ENCODE measurements at regions not wholly inside any gene's neighbourhood (a gene's known extent, or its start where the extent isn't known, plus 50 kb on each side); places are given as distances from the start of the nearest gene placed in this dataset.

- no peaks in the 10 kb centered on the region for H3K36me3 ChIP-seq
- no peak overlapping the region for H3K4me3 ChIP-seq (replicated peaks in 1 of 3)
- 78 to 92% methylated on average over 4 of the region's 4 CpGs for WGBS, 2 donors
- no peaks in the 10 kb centered on the region for H3K4me1 ChIP-seq
- no peak for TF ChIP-seq CTCF (IDR thresholded peaks at IDR 0.05)
- TF ChIP-seq POLR2A (IDR thresholded peaks at IDR 0.05) = no peak
- DNase-seq = no peak
- H3K27me3 ChIP-seq = no peaks in the 10 kb centered on the region
- no peaks in the 10 kb centered on the region for H3K9me3 ChIP-seq
- no peak overlapping the region for H3K27ac ChIP-seq
- intact Hi-C loops (cut with DNase I) = no loop called here
Measured at GRCh38 chr10:118966850-118967125, 62.7 kb upstream of the NANOS1 start.

GRCh38 chr10:118967160-118967559, 62.4 kb upstream of the NANOS1 start:
- Histone ChIP-seq H3K4me3 (replicated peaks in 1 of 3) (no peak overlapping the region), H3K36me3 (no peaks in the 10 kb centered on the region), H3K4me1 (no peaks in the 10 kb centered on the region), H3K27ac (no peak overlapping the region), H3K9me3 (no peaks in the 10 kb centered on the region), H3K27me3 (no peaks in the 10 kb centered on the region)
- DNase-seq = no peak
- intact Hi-C loops (cut with DNase I) = no loop called here
- WGBS, 2 donors = 61 to 68% methylated on average over 3 to 7 of the region's 7 CpGs
- no peak for TF ChIP-seq POLR2A (IDR thresholded peaks at IDR 0.05)
- TF ChIP-seq CTCF (IDR thresholded peaks at IDR 0.05) = no peak

GRCh38 chr10:118968060-118968459, 61.5 kb upstream of the NANOS1 start:
- 82 to 84% methylated on average over 7 to 8 of the region's 8 CpGs for WGBS, 2 donors
- TF ChIP-seq POLR2A (IDR thresholded peaks at IDR 0.05) (no peak), CTCF (IDR thresholded peaks at IDR 0.05) (no peak)
- no peak for DNase-seq
- no peaks in the 10 kb centered on the region for H3K36me3 ChIP-seq
- no peaks in the 10 kb centered on the region for H3K27me3 ChIP-seq
- H3K4me1 ChIP-seq = no peaks in the 10 kb centered on the region
- H3K4me3 ChIP-seq (replicated peaks in 1 of 3) = no peak overlapping the region
- intact Hi-C loops (cut with DNase I) = no loop called here
- H3K9me3 ChIP-seq = no peaks in the 10 kb centered on the region
- H3K27ac ChIP-seq = no peak overlapping the region

GRCh38 chr10:118968482-118968881, 61.0 kb upstream of the NANOS1 start:
- Histone ChIP-seq H3K27me3 (no peaks in the 10 kb centered on the region), H3K4me1 (no peaks in the 10 kb centered on the region), H3K9me3 (no peaks in the 10 kb centered on the region), H3K4me3 (replicated peaks in 1 of 3) (no peak overlapping the region), H3K27ac (no peak overlapping the region), H3K36me3 (no peaks in the 10 kb centered on the region)
- no peak for DNase-seq
- no peak for TF ChIP-seq POLR2A (IDR thresholded peaks at IDR 0.05)
- intact Hi-C loops (cut with DNase I) = no loop called here
- WGBS, 2 donors = 88 to 89% methylated on average over 11 of the region's 11 CpGs

- intact Hi-C loops (cut with DNase I) = no loop called here
- Histone ChIP-seq H3K27me3 (no peaks in the 10 kb centered on the region), H3K9me3 (no peaks in the 10 kb centered on the region), H3K4me1 (no peaks in the 10 kb centered on the region), H3K4me3 (replicated peaks in 1 of 3) (no peak overlapping the region), H3K27ac (no peak overlapping the region), H3K36me3 (no peaks in the 10 kb centered on the region)
- WGBS, 2 donors = 93 to 94% methylated on average over 5 of the region's 5 CpGs
- TF ChIP-seq CTCF (IDR thresholded peaks at IDR 0.05) = no peak
- TF ChIP-seq POLR2A (IDR thresholded peaks at IDR 0.05) = no peak
- no peak for DNase-seq
Measured at GRCh38 chr10:118969014-118969413, 60.5 kb upstream of the NANOS1 start.

- TF ChIP-seq POLR2A (IDR thresholded peaks at IDR 0.05) (no peak), CTCF (IDR thresholded peaks at IDR 0.05) (no peak)
- H3K4me1 ChIP-seq = no peaks in the 10 kb centered on the region
- intact Hi-C loops (cut with DNase I) = no loop called here
- H3K36me3 ChIP-seq = no peaks in the 10 kb centered on the region
- 60 to 61% methylated on average over 5 of the region's 5 CpGs for WGBS, 2 donors
- no peaks in the 10 kb centered on the region for H3K9me3 ChIP-seq
- H3K4me3 ChIP-seq (replicated peaks in 1 of 3) = no peak overlapping the region
- no peak for DNase-seq
- H3K27ac ChIP-seq = no peak overlapping the region
- no peaks in the 10 kb centered on the region for H3K27me3 ChIP-seq
Measured at GRCh38 chr10:118970770-118971169, 58.7 kb upstream of the NANOS1 start.

Measured in thyroid gland (tissue), 4 donors.